ENCODE measurements at regions not wholly inside any gene's neighbourhood (a gene's known extent, or its start where the extent isn't known, plus 50 kb on each side); places are given as distances from the start of the nearest gene placed in this dataset.

- peaks cover 0 to 2% (median 0%) of the 10 kb centered on the region in 3 experiments; a peak in 1 of 7 replicates for H3K36me3 Mint-ChIP-seq (ENCODE audit: insufficient read depth in 1 of 3, low read depth in 3 of 3)
- no peaks in the 10 kb centered on the region for H3K79me2 ChIP-seq (ENCODE audit: insufficient read depth, low read length)
- no CpG with 5 or more reads among the region's 7 CpGs for WGBS (ENCODE audit: extremely low coverage, insufficient read length, low lambda C conversion rate)
Measured at GRCh38 chr3:74752290-74752689, 137.8 kb upstream of the CNTN3 start.

More at GRCh38 chr3:74752290-74752689, 137.8 kb upstream of the CNTN3 start:
- no peaks in the 10 kb centered on the region; the same call in 1 of the 2 replicates for H3K27me3 Mint-ChIP-seq (ENCODE audit: low read depth)
- no peak overlapping the region for H3K4ac ChIP-seq (ENCODE audit: low read depth, low read length)
- H3K27ac ChIP-seq (ENCODE audit: insufficient read length, low read depth, low read length), result no peak overlapping the region
- H3K4me1 Mint-ChIP-seq, result peaks cover 0 to 3% of the 10 kb centered on the region in 2 experiments; a peak in 1 of 4 replicates
- H3K18ac ChIP-seq (ENCODE audit: insufficient read length, low read depth, low read length), result no peak overlapping the region
- H3K14ac ChIP-seq (ENCODE audit: insufficient read depth, low read length), result no peak overlapping the region
- no peak overlapping the region for H3K23ac ChIP-seq (ENCODE audit: insufficient read length, low read depth, low read length)
- H3K9me3 ChIP-seq (ENCODE audit: control insufficient read depth, low read depth, low read length), result no peaks in the 10 kb centered on the region
- no peak overlapping the region for H2BK12ac ChIP-seq (ENCODE audit: insufficient read length, low read depth, low read length)
- no peak overlapping the region for H2BK15ac ChIP-seq (ENCODE audit: low read depth, low read length)
- no peak overlapping the region for H3T11ph ChIP-seq (ENCODE audit: low read length)
- H2AFZ ChIP-seq (ENCODE audit: low read length), result no peak overlapping the region
- no peak overlapping the region for H3K9ac ChIP-seq (ENCODE audit: extremely low read depth, insufficient read length, low read length)
- peaks cover 0 to 1% of the 10 kb centered on the region in 2 experiments; a peak in 1 of 5 replicates for H3K9me3 Mint-ChIP-seq
- H2AK5ac ChIP-seq (ENCODE audit: insufficient read length, low read length), result no peak overlapping the region
- H4K8ac ChIP-seq (replicated peaks; ENCODE audit: insufficient read length, low read depth, low read length), result no peak overlapping the region
- H2BK120ac ChIP-seq (ENCODE audit: low read depth, low read length, poor library complexity, severe bottlenecking), result no peak overlapping the region
- no peaks in the 10 kb centered on the region for H3K27me3 ChIP-seq (ENCODE audit: insufficient read depth, low read length)
- H3K56ac ChIP-seq (ENCODE audit: insufficient read length, low read depth, low read length), result no peak overlapping the region
- H4K20me1 ChIP-seq (ENCODE audit: control insufficient read depth, insufficient read depth, insufficient read length), result no peaks in the 10 kb centered on the region
- H3K4me2 ChIP-seq (ENCODE audit: insufficient read depth, insufficient read length, low read length), result no peak overlapping the region
- no peak overlapping the region for H4K5ac ChIP-seq (ENCODE audit: insufficient read length, low read depth, low read length)
- DNase-seq, result no peak
- H3K79me1 ChIP-seq (ENCODE audit: insufficient read depth, low read depth, low read length, poor library complexity, severe bottlenecking), result no peaks in the 10 kb centered on the region
- H3K4me1 ChIP-seq (ENCODE audit: insufficient read depth, low read length), result no peaks in the 10 kb centered on the region
- no peak overlapping the region for H2BK20ac ChIP-seq (ENCODE audit: low read depth, low read length, poor library complexity, severe bottlenecking)
- no peak overlapping the region for H4K91ac ChIP-seq (ENCODE audit: insufficient read length, low read depth, low read length)
- H3K4me3 Mint-ChIP-seq, result no peak overlapping the region
- no peak for TF ChIP-seq CTCF (conservative IDR thresholded peaks at IDR 0.05)
- no peak overlapping the region for H3K27ac Mint-ChIP-seq
- no peak overlapping the region for H2BK5ac ChIP-seq (ENCODE audit: insufficient read length, low read length)
- H3K23me2 ChIP-seq (ENCODE audit: insufficient read length, low read depth, low read length, poor library complexity, severe bottlenecking), result no peaks in the 10 kb centered on the region

Data from H9 (cell line).